Kidney (tissue), 13 donors: ENCODE measurements at regions not wholly inside any gene's neighbourhood (a gene's known extent, or its start where the extent isn't known, plus 50 kb on each side); places are given as distances from the start of the nearest gene placed in this dataset.

Experiments used
- DNase-seq, 5 donors: peaks; one replicate each; pipeline ENCODE4 v3.0.0-alpha.2; 2013 to 2020
- FAIRE-seq: peaks from 2 replicates; lab custom pipeline; 2012; peaks lifted over from hg19 to GRCh38; lab: Jason Lieb, UNC
- H3K27ac ChIP-seq, 2 donors: one replicate each; pipeline ENCODE4 v1.7.0; 2013; ENCODE audit warnings: low read depth in 2 of 2, low read length in 2 of 2, inconsistent platforms in 1 of 2
- H3K27me3 ChIP-seq: one replicate; pipeline ENCODE4 v1.7.1; 2013; ENCODE audit warnings: low read length, inconsistent platforms; ENCODE audit not compliant: control insufficient read depth, insufficient read depth
- H3K36me3 ChIP-seq, 3 donors: one replicate each; pipeline versions ENCODE4 v1.7.0 to v1.7.1; 2013; ENCODE audit warnings: low read length in 3 of 3, control low read depth in 1 of 3, inconsistent platforms in 1 of 3; ENCODE audit not compliant: insufficient read depth in 3 of 3, control insufficient read depth in 2 of 3
- H3K4me1 ChIP-seq, 3 donors: one replicate each; pipeline versions ENCODE4 v1.7.0 to v1.7.1; 2013; ENCODE audit warnings: low read length in 3 of 3, inconsistent platforms in 1 of 3, low read depth in 1 of 3; ENCODE audit not compliant: control insufficient read depth in 2 of 3, insufficient read depth in 2 of 3
- H3K4me3 ChIP-seq, 3 donors: one replicate each; pipeline versions ENCODE4 v1.7.0 to v1.8.1; 2013; ENCODE audit warnings: low read length in 3 of 3, control low read depth in 1 of 3, inconsistent platforms in 1 of 3
- H3K9ac ChIP-seq, 3 donors: one replicate each; pipeline versions ENCODE4 v1.7.0 to v1.7.1; 2013; ENCODE audit warnings: low read length in 3 of 3, control low read depth in 1 of 3, inconsistent platforms in 1 of 3
- H3K9me3 ChIP-seq, 3 donors: one replicate each; pipeline versions ENCODE4 v1.7.0 to v1.7.1; 2013; ENCODE audit warnings: low read length in 3 of 3, control low read depth in 1 of 3, inconsistent platforms in 1 of 3; ENCODE audit not compliant: control insufficient read depth in 2 of 3, insufficient read depth in 1 of 3
- intact Hi-C: fragments of 100-400 bp; cut with DNase I; formaldehyde crosslinking; loops from one replicate; pipeline ENCODE4 v1.11.1; 2022
- TF ChIP-seq, protein P1 (sequence below): IDR thresholded peaks from 3 replicates; pipeline ENCODE4 v1.5.1; 2012; ENCODE audit warnings: mild to moderate bottlenecking, moderate library complexity, borderline replicate concordance; ENCODE audit not compliant: insufficient read depth; ENCODE audit errors: extremely low read depth
- donor health status: control.
- donor health status: control.
- donor health status: control.
- donor health status: control.
- donor health status: control.
- donor health status: DM: yes; HTN: yes; CAD: no.
- donor health status: Normal renal cell carcinoma (clear cell type).

GRCh38 chr10:120016906-120017305 lies 124.4 kb downstream of the SEC23IP start:
- TF ChIP-seq, protein P1, sequence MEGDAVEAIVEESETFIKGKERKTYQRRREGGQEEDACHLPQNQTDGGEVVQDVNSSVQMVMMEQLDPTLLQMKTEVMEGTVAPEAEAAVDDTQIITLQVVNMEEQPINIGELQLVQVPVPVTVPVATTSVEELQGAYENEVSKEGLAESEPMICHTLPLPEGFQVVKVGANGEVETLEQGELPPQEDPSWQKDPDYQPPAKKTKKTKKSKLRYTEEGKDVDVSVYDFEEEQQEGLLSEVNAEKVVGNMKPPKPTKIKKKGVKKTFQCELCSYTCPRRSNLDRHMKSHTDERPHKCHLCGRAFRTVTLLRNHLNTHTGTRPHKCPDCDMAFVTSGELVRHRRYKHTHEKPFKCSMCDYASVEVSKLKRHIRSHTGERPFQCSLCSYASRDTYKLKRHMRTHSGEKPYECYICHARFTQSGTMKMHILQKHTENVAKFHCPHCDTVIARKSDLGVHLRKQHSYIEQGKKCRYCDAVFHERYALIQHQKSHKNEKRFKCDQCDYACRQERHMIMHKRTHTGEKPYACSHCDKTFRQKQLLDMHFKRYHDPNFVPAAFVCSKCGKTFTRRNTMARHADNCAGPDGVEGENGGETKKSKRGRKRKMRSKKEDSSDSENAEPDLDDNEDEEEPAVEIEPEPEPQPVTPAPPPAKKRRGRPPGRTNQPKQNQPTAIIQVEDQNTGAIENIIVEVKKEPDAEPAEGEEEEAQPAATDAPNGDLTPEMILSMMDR = no peak

GRCh38 chr10:120017733-120018417 lies 125.3 kb downstream of the SEC23IP start:
- FAIRE-seq (no peak), DNase-seq (no peak)
- Histone ChIP-seq H3K27me3 (no peaks in the 10 kb centered on the region), H3K4me1 (no peaks in the 10 kb centered on the region), H3K9me3 (no peaks in the 10 kb centered on the region), H3K4me3 (no peak overlapping the region), H3K36me3 (no peaks in the 10 kb centered on the region), H3K9ac (no peak overlapping the region), H3K27ac (no peak overlapping the region)
- TF ChIP-seq, protein P1 = no peak
- intact Hi-C loops = no loop called here

More at GRCh38 chr10:120016906-120017305, 124.4 kb downstream of the SEC23IP start:
- Histone ChIP-seq H3K36me3 (no peaks in the 10 kb centered on the region), H3K4me1 (no peaks in the 10 kb centered on the region), H3K27me3 (no peaks in the 10 kb centered on the region), H3K4me3 (no peak overlapping the region), H3K9me3 (no peaks in the 10 kb centered on the region), H3K27ac (no peak overlapping the region), H3K9ac (no peak overlapping the region)
- FAIRE-seq (no peak), DNase-seq (no peak)
- intact Hi-C loops = no loop called here

DNA sequence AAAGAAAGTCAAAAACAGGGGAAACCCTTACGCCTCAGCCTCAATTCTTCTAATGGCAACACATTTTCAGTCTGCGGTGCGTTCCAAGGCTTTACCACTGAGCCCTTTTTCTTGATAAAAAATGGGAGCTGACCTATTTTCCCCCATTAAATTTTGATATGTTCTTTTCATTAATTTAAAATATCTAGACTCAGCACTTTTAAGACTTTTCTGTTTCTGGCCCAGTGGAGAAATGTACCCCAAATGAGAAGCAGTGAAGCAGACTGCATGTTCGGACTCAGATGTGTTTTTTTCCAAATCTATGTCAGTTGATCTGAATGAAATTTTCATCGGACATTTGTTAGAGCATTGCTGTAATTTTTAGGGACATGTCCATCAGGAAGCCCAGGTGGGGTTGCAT lies 126.2 kb downstream of the SEC23IP start:
- no peak overlapping the region for H3K9ac ChIP-seq

More for the DNA sequence above, 126.2 kb downstream of the SEC23IP start:
- H3K27ac ChIP-seq = no peak overlapping the region
- no peaks in the 10 kb centered on the region for H3K9me3 ChIP-seq
- no peak overlapping the region for H3K4me3 ChIP-seq
- no peaks in the 10 kb centered on the region for H3K36me3 ChIP-seq
- DNase-seq (no peak), FAIRE-seq (no peak)
- no peaks in the 10 kb centered on the region for H3K4me1 ChIP-seq
- H3K27me3 ChIP-seq = no peaks in the 10 kb centered on the region
- TF ChIP-seq, protein P1 = no peak
- intact Hi-C loops = no loop called here
